Glutamatergic neuron (in vitro differentiated cells): ENCODE measurements at regions not wholly inside any gene's neighbourhood (a gene's known extent, or its start where the extent isn't known, plus 50 kb on each side); places are given as distances from the start of the nearest gene placed in this dataset.
A peak's percentile ranks its signal among the peaks of the same experiment; 100 is the strongest.
"Not testable (repeated sequence)": the region's sequence is repeated elsewhere in the genome, so short reads cannot be mapped to it uniquely, and the experiment has no call there.

Source experiments
- DNase-seq: peaks from one replicate; pipeline ENCODE4 v3.0.0; 2022
- H3K27ac Mint-ChIP-seq: one replicate; pipeline ENCODE4 v1.8.0; 2020; ENCODE audit warnings: mild to moderate bottlenecking, mixed read lengths, inconsistent platforms; ENCODE audit not compliant: unreplicated experiment
- H3K27me3 Mint-ChIP-seq: one replicate; pipeline ENCODE4 v1.8.0; 2020; ENCODE audit warnings: mild to moderate bottlenecking, moderate library complexity, mixed read lengths, inconsistent platforms; ENCODE audit not compliant: unreplicated experiment
- H3K36me3 Mint-ChIP-seq: one replicate; pipeline ENCODE4 v1.8.0; 2020; ENCODE audit warnings: mild to moderate bottlenecking, mixed read lengths, inconsistent platforms; ENCODE audit not compliant: unreplicated experiment
- H3K4me1 Mint-ChIP-seq: one replicate; pipeline ENCODE4 v1.8.0; 2020; ENCODE audit warnings: mild to moderate bottlenecking, low read depth, mixed read lengths, inconsistent platforms; ENCODE audit not compliant: unreplicated experiment
- H3K4me3 Mint-ChIP-seq: one replicate; pipeline ENCODE4 v1.8.0; 2020; ENCODE audit warnings: mild to moderate bottlenecking, mixed read lengths, inconsistent platforms; ENCODE audit not compliant: unreplicated experiment
- H3K9me3 Mint-ChIP-seq: one replicate; pipeline ENCODE4 v1.8.0; 2020; ENCODE audit warnings: mild to moderate bottlenecking, moderate library complexity, mixed read lengths, inconsistent platforms; ENCODE audit not compliant: unreplicated experiment
- TF ChIP-seq, protein P1 (sequence below): fragments of 200-600 bp; sonication (generic); IDR thresholded peaks from one replicate; pipeline ENCODE4 v1.5.0; 2021; ENCODE audit not compliant: partially characterized antibody, unreplicated experiment

DNA sequence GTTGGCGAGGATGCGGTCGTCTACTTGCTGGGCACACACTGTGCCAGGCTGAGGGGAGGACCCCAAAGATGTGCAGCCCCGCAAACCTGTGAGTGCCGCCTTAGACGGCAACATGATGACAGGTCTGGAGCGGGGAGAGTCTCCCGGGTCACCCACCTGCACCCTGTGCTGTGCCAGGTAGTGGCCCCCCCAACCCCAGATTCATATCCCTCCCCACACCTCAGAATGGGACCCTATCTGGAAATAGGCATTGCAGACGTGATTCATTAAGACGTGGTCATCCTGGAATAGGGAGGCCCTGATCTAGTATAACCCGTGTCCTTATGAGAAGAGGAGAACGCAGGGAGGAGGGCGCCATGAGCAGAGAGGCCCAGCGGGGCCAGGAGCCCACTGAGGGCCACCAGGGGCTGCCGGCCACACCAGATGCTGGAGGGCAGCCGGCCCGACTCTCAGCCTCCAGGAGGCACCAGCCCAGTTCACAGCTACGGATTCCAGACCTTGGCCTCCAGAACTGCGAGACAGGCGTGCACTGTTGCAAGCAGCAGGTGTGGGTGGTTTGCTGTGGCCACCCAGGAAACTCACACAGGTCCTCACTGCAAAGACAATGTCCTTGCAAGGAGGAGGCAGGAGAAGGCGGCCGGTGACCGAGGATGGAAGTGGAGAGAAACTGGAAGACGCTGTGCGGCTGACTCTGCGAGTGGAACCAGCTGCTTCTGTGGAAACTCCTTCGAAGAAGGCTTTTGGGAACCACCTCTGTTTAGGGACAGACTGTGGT, 131.9 kb upstream of the LPCAT1 start:
- peaks cover 9% of the 10 kb centered on the region for H3K27me3 Mint-ChIP-seq
- peaks cover 10% of the 10 kb centered on the region for H3K9me3 Mint-ChIP-seq
- H3K27ac Mint-ChIP-seq: no peak overlapping the region
- TF ChIP-seq, protein P1, sequence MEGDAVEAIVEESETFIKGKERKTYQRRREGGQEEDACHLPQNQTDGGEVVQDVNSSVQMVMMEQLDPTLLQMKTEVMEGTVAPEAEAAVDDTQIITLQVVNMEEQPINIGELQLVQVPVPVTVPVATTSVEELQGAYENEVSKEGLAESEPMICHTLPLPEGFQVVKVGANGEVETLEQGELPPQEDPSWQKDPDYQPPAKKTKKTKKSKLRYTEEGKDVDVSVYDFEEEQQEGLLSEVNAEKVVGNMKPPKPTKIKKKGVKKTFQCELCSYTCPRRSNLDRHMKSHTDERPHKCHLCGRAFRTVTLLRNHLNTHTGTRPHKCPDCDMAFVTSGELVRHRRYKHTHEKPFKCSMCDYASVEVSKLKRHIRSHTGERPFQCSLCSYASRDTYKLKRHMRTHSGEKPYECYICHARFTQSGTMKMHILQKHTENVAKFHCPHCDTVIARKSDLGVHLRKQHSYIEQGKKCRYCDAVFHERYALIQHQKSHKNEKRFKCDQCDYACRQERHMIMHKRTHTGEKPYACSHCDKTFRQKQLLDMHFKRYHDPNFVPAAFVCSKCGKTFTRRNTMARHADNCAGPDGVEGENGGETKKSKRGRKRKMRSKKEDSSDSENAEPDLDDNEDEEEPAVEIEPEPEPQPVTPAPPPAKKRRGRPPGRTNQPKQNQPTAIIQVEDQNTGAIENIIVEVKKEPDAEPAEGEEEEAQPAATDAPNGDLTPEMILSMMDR: no peak
- no peaks in the 10 kb centered on the region for H3K36me3 Mint-ChIP-seq
- no peak overlapping the region for H3K4me3 Mint-ChIP-seq
- H3K4me1 Mint-ChIP-seq: peaks cover 7% of the 10 kb centered on the region
- DNase-seq: no peak

DNA sequence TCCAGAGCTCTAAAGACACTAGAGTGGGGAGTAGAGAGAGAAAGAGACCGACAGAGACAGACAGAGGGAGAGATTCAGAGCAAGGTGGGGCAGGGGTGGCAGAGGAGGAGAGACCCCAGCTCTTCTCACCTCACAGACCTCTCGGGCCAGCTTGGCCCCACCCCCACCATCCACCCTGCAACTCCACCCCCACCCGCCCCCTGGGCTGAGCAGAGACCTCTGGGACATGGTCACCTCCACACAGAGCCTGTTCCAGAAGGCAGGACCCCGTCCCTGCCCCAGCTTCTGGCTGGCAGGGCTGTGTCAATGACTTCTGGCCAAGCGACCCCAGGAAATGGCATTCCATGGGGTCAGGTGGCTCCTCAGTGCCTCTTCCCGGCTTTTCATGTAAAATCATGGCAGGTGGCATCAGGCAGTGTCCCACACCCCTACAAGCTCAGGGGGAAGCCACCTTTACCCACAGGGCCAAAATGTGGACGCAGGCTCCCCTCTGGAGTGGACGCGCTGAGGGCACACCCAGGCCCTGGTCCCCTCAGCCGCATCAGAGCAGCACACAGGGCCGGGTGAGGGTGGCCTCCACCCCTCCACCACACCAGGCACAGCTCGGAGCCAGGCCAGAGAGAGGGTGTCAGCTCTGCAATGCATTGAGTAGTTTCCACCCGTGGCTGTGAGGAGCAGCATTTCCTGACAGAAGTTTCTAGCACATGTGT, 131.2 kb upstream of the LPCAT1 start:
- Mint-ChIP-seq H3K27me3 (peaks cover 9% of the 10 kb centered on the region), H3K4me3 (no peak overlapping the region), H3K9me3 (peaks cover 5% of the 10 kb centered on the region), H3K4me1 (peaks cover 6% of the 10 kb centered on the region), H3K36me3 (no peaks in the 10 kb centered on the region), H3K27ac (no peak overlapping the region)
- DNase-seq: no peak
- TF ChIP-seq, protein P1: no peak

DNA sequence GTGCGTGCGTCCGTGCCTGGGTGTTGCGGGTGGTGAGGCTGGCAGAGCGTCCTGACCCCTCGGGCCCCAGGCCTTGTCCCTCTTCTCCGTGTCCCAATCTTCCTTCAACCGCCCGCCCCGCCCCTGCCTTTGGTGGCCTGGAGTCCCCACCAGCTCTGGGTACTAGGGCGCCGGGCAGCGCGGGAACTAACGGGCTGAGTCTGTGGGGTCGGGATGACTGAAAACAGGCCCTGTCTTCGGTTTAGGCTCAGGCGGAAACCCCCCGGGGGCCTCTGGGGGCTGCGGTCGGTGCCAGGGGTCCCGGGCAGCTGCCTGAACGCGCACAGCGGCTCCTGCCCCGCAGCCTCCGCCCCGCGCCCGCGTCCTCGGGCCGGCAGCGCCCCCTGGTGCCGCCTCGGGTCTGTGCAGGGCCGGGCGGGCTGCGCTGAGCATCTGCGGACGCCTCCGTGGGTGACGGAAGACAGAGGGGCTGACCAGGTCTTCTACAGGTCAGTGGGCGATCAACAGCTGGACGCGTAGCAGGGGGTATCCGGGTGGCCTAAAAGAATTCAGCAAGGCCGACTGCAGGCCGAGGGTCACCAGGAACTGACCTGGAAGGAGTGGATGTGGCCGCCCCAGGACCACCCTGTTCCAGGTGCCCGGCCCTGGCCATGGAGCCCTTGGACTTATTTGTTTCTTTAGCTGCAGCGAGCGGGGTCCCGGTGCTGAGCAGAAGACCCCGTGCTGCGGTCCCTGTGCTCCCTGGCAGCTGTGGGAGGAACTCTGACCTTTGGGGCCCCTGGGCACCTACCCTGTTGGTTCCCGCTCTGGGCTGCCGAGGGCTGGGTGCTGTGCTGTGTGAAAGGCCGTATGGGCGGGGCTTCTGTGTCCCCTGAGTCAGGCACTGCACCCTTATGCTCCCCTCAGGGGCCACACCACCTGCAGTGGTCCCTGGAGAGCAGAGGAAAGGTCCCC, 130.2 kb upstream of the LPCAT1 start:
- peak; percentile 74 for DNase-seq
- not testable (repeated sequence) for H3K9me3 Mint-ChIP-seq, H3K27ac Mint-ChIP-seq, H3K27me3 Mint-ChIP-seq, H3K36me3 Mint-ChIP-seq, H3K4me1 Mint-ChIP-seq
- TF ChIP-seq, protein P1: peak; percentile 79
- peak overlapping the region; percentile 38 for H3K4me3 Mint-ChIP-seq

DNA sequence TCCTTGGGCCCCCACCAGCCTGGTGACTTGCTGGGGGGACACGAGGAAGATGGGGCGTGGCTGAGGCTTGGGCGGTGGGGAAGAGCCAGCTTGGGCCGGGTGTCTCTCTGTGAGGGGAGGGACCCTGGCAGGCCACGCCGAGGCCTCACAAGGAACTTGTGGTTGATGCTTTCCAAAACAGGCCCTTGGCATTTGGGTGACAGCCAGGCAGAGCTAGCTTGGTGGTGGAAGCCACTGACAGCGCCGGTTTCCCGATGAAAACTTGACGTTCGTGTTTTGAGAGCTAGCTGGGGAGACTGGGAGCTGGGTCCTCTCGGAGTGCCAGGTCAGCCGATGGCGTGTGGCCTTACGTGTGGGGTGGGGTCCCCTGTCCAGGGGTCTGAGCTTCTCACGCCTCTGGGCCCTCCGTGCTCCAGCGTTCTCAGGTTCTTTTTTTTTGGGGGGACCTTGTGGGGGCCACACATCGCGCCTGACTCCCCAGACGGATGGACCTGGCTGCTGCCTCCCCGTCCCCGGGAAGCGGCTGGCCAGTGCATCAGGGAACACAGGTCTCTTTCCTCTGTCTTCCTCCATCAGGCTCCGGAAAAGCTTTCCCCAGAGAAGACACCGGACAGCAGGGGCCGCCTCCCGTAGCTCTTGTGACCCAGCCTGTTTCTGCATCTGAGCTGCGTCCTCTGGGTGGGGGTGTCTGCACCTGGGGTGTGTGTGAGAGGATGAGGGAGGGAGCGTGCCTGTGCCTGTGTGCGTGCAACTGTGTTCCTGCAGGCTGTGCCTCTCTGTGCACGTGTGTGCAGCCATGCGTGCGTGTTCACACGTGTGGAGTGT, 129.3 kb upstream of the LPCAT1 start:
- Mint-ChIP-seq H3K27me3 (peaks cover 6% of the 10 kb centered on the region), H3K36me3 (no peaks in the 10 kb centered on the region), H3K4me1 (peaks cover 3% of the 10 kb centered on the region), H3K4me3 (peak overlapping the region; percentile 38), H3K27ac (no peak overlapping the region), H3K9me3 (peaks cover 3% of the 10 kb centered on the region)
- TF ChIP-seq, protein P1: no peak
- DNase-seq: no peak
